ENCODE measurements at regions not wholly inside any gene's neighbourhood (a gene's known extent, or its start where the extent isn't known, plus 50 kb on each side); places are given as distances from the start of the nearest gene placed in this dataset.

DNA sequence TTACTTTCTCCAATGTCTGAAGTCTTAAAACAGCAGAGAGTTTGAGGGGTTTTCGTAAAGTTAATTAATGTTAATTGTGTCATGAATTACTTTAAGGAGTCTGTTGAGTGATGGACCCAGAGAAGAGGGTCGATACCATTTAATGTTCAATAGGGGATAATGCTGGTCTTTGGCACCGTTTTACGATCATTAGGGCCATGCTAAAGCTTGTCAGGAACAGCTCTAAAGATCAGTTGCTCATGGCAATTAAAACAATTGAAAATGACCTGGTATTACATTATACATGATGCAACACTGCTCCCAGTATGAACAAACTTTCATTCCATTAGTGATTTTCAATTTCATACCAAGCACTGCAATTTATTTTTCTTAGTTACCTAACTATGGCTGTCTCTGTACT is 296.9 kb downstream of the ETV1 start:
- no peak for DNase-seq
- Histone ChIP-seq H3K4me3 (no peak overlapping the region), H3K27ac (no peak overlapping the region), H3K27me3 (no peaks in the 10 kb centered on the region), H3K9me3 (replicated peaks in 1 of 3) (no peaks in the 10 kb centered on the region), H3K4me1 (replicated peaks in 1 of 2) (no peaks in the 10 kb centered on the region), H3K36me3 (replicated peaks in 1 of 2) (no peaks in the 10 kb centered on the region)
- 79 to 84% (median 81%) methylated on average over 4 of the region's 4 CpGs for WGBS, 4 donors
- intact Hi-C loops (cut with DNase I), result no loop called here
- no peak for TF ChIP-seq POLR2A (IDR thresholded peaks at IDR 0.05)
- TF ChIP-seq, protein P1, sequence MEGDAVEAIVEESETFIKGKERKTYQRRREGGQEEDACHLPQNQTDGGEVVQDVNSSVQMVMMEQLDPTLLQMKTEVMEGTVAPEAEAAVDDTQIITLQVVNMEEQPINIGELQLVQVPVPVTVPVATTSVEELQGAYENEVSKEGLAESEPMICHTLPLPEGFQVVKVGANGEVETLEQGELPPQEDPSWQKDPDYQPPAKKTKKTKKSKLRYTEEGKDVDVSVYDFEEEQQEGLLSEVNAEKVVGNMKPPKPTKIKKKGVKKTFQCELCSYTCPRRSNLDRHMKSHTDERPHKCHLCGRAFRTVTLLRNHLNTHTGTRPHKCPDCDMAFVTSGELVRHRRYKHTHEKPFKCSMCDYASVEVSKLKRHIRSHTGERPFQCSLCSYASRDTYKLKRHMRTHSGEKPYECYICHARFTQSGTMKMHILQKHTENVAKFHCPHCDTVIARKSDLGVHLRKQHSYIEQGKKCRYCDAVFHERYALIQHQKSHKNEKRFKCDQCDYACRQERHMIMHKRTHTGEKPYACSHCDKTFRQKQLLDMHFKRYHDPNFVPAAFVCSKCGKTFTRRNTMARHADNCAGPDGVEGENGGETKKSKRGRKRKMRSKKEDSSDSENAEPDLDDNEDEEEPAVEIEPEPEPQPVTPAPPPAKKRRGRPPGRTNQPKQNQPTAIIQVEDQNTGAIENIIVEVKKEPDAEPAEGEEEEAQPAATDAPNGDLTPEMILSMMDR (IDR thresholded peaks at IDR 0.05), result no peak

- 91 to 98% (median 94%) methylated on average over 2 of the region's 2 CpGs for WGBS, 4 donors
- intact Hi-C loops (cut with DNase I), result no loop called here
- Histone ChIP-seq H3K27me3 (no peaks in the 10 kb centered on the region), H3K4me3 (no peak overlapping the region), H3K4me1 (replicated peaks in 1 of 2) (no peaks in the 10 kb centered on the region), H3K9me3 (replicated peaks in 1 of 3) (no peaks in the 10 kb centered on the region), H3K27ac (no peak overlapping the region), H3K36me3 (replicated peaks in 1 of 2) (no peaks in the 10 kb centered on the region)
- DNase-seq, result no peak
- no peak for TF ChIP-seq POLR2A (IDR thresholded peaks at IDR 0.05)
- TF ChIP-seq, protein P1 (IDR thresholded peaks at IDR 0.05), result no peak
Observed at GRCh38 chr7:13702251-13702650, 287.2 kb downstream of the ETV1 start.

DNA sequence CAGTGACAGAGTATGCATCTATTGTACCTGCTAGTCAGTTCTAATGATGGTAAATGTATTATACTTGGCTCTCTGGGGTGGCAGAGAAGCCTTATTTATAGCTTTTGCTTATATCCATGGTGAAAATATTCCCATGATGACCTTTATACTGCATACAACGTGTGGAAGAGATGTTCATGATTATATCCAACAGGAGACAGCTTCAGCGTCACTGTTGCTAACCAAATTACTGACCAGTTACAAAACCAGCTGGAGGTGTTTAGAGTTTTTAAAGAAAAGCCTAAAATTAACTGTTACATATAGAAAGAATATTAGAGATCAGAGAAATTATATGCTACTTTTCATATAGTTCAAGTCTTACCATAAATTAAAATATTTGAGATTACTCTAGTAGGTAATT is 280.8 kb downstream of the ETV1 start:
- Histone ChIP-seq H3K9me3 (replicated peaks in 1 of 3) (no peaks in the 10 kb centered on the region), H3K27me3 (no peaks in the 10 kb centered on the region), H3K4me3 (no peak overlapping the region), H3K36me3 (replicated peaks in 1 of 2) (no peaks in the 10 kb centered on the region), H3K4me1 (replicated peaks in 1 of 2) (no peaks in the 10 kb centered on the region), H3K27ac (no peak overlapping the region)
- TF ChIP-seq, protein P1 (IDR thresholded peaks at IDR 0.05), result no peak
- TF ChIP-seq POLR2A (IDR thresholded peaks at IDR 0.05), result no peak
- intact Hi-C loops (cut with DNase I), result no loop called here
- DNase-seq, result no peak
- 60 to 71% (median 67%) methylated on average over 2 of the region's 2 CpGs for WGBS, 4 donors

DNA sequence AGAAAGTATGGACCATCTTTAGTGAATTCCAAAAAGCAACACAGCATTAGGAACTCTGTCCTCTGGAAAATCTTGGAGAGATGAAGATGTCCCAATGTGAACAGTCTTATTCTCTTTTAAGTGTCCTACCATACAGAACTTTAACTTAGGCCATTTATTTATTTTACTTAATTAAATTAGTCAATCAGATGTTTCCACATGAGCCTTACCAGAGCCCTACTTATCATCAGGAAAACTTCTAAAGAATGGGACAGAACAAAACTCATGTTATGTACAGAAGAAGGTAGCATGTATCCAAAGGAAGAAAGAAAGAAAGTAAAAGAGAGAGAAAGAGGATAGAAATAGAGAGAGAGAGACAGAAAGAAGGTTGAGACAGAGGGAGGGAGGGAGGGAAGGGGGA is 276.4 kb downstream of the ETV1 start:
- Histone ChIP-seq H3K4me3 (no peak overlapping the region), H3K27ac (no peak overlapping the region), H3K27me3 (no peaks in the 10 kb centered on the region), H3K9me3 (replicated peaks in 1 of 3) (no peaks in the 10 kb centered on the region), H3K36me3 (replicated peaks in 1 of 2) (no peaks in the 10 kb centered on the region), H3K4me1 (replicated peaks in 1 of 2) (no peaks in the 10 kb centered on the region)
- no peak for DNase-seq
- intact Hi-C loops (cut with DNase I), result no loop called here
- TF ChIP-seq, protein P1 (IDR thresholded peaks at IDR 0.05), result no peak
- no peak for TF ChIP-seq POLR2A (IDR thresholded peaks at IDR 0.05)
